GM21825 (cell line): ENCODE measurements at regions not wholly inside any gene's neighbourhood (a gene's known extent, or its start where the extent isn't known, plus 50 kb on each side); places are given as distances from the start of the nearest gene placed in this dataset.
A peak's percentile ranks its signal among the peaks of the same experiment; 100 is the strongest.

Source experiments
- ATAC-seq: cut with Tn5 transposase; IDR thresholded peaks from one replicate; pipeline ENCODE4 v1.9.1; 2021; ENCODE audit warnings: mild to moderate bottlenecking, moderate library complexity; ENCODE audit not compliant: unreplicated experiment

- no peak for ATAC-seq
Measured at GRCh38 chr13:33691980-33692379, 126.0 kb upstream of the RFC3 start.

DNA sequence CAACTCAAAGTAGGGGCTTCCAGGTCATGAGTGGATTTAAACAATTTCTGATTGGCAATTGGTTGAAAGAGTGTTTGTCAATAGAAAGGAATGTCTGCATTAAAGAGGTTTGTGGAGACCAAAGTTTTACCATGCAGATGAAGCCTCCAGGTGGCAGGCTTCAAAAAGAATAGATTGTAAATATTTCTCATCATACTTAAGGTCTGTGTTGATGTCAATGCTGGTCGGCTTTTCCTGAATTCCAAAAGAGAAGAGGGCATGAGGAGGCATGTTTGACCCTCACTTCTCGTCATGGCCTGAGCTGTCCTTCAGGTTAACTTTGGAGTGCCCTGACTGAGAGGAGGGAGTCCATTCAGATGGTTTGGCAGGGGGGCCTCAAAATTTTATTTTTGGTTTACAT, 125.4 kb upstream of the RFC3 start:
- no peak for ATAC-seq

GRCh38 chr13:33694546-33694945, 123.4 kb upstream of the RFC3 start:
- no peak for ATAC-seq

DNA sequence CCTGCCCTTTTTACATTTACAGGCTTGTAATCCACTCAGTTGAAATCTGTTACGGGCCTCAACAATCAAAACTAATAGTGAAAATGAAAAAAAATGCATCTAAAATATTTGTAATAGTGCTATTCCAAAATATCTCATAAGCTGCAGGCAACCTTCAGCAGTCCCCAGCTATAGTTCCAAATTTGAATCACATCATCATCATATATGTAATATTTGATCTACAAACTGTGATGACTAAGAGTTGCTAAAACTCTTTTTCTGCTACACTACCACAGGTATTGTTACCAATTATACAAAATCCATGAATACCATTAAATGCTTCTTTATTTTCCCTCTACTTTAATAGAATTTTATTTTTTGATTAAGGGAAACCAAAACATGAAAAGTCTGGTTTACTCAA, 121.4 kb upstream of the RFC3 start:
- no peak for ATAC-seq

- ATAC-seq: no peak
Measured at GRCh38 chr13:33697926-33698325, 120.0 kb upstream of the RFC3 start.

DNA sequence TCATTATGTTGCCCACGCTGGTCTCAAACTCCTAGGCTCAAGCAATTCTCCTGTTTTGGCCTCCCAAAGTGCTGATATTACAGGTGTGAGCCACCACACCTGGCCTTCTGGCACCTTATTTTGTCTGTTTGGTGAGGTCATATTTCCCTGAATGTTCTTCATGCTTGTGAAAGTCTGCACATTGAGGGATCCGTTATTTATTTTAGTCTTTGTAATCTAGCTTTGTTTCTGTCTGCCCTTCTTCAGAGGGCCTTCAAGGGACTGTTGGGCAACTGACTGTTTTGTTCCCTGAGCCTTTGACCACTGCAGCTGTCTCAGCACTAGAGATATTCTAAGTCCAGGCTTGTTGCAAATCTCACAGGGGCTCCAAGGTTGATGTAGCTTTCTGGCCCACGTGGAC, 110.5 kb upstream of the RFC3 start:
- ATAC-seq: no peak

DNA sequence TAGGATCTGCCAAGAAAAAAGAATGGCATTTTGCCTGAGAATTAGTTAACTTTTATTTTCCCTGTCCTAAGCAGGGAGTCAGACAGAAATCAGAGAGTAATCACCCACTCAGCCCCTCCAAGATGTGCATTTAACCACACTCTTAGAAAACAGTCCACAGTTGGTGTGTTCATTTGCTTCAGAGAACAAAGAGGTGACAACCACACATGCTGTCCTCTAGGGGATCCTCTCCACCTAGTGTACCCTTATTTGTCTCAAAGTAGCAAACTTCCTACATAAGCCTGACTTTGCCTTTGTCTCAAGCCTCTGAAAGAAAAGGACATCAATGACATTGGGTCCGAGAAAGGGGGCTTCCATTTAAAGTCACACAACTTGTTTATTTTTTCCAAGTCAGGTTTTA, 107.0 kb upstream of the RFC3 start:
- no peak for ATAC-seq

DNA sequence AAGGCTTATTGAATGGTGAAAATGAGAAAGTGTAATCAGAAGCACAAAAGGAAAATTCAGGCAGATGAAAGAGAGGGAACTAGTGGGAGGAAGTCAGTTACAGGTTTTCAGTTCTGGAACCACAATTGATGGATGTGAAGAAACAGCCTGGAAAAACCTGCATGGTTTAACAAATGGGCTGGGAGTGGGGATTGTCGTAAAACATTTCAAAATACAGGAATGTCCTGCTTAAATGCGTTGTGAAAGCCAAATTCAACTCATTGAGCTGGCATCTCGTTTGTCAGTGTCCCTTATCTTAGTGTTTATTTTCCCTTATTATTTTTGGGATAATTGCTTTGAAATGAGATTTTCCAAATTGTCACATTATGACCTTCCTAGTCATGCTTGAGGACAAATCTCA, 106.5 kb upstream of the RFC3 start:
- no peak for ATAC-seq

- ATAC-seq: no peak
Measured at GRCh38 chr13:33717775-33718174, 100.2 kb upstream of the RFC3 start.

DNA sequence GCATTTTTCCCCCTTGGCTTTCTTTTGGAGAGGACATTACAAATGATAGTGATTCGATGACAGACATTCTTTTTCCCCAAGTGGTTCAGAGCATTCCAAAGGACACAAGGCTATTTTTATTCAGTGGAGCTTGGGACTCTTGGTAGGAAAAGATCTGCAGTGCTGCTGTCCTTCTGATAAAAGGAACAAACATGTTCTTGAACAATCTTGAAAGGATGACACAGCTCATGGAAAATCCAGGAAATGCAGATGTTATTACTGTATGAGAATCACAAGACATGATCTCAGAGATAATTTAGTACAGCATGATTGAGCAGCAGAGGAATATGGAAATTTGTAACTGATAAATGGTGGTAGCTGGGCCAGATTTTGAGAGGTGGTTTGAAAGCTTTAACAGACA, 96.2 kb upstream of the RFC3 start:
- no peak for ATAC-seq

DNA sequence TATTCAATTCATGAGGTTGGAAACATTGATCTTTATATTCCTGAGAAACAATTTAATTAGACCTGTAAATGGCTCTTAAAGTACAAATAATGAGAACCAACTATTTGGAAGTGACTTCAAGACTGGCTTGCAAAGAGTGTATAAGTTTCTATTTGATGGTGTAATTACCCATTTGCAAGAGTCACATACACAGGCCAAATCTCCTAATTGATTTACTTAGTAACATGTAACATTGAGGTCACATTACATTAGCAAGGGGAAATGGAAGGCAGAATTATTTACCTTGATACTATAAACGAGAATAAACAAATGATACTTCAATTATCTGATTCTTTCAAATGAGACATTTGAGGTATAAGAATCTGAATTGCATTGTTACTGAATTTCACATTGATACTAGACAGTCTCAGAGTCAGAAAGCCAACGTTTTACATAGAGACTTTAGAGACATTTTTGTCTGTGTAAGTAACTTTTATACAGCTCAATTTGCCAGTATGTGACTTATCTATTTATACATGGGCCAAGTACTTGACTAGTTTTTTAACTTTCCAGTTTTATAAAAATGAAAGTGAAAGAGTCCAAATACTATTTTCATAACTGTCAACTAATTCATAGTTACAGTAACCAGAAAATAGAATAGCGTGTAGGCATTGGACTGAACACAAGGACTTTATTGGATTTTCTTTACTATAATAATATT, 95.6 kb upstream of the RFC3 start:
- no peak for ATAC-seq

- ATAC-seq: no peak
Measured at GRCh38 chr13:33723365-33723764, 94.6 kb upstream of the RFC3 start.

DNA sequence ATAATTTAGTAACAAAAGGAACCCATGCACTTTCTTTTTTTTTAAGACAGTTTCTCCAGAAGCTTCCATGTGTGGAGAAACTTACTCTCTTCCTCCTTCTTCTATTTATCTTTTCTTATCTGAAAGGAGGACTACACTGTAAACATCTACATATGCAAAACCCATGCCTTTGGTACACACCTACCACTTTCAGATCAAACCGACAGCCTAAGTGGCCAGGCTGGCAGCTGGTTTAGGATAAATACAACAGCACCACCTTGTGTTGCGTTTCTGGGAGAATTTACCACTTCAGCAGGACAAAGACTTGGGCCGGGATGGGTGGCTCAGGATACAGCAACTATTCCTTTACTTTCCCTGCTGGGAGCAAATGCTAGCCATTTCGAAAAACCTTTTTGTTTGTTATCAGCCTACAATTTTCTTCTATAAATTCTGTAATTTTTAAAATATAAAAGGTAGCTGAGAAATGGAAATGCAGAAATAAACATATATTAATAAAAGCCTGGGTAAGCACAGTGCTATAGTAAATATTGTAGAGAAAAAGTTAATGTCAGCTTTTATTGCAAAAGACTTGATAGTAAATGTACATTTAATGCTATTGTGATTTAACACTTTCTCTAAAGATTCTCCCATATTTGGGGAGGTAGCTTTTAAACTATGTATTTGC, 94.0 kb upstream of the RFC3 start:
- peak; percentile 64 for ATAC-seq

DNA sequence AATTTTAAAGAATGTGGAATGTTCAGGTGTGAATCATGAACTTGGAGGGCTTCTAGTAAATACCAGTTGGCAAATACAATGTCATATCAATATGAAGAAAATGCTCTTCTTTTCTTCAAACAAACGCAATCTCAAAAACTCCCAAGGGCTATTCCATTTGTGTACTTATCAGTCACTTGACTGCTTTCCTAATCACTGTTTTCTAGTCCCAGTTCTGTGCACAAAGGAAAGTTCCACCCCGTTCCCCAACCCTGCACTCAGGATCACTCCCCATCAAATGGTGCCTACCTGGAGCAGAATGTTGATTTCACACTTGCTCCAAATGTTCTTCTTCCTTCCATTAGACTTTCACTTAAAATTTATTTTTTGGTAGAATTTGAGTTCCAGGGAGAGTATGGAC, 92.6 kb upstream of the RFC3 start:
- ATAC-seq: no peak

GRCh38 chr13:33727297-33728083, 90.5 kb upstream of the RFC3 start:
- no peak for ATAC-seq

DNA sequence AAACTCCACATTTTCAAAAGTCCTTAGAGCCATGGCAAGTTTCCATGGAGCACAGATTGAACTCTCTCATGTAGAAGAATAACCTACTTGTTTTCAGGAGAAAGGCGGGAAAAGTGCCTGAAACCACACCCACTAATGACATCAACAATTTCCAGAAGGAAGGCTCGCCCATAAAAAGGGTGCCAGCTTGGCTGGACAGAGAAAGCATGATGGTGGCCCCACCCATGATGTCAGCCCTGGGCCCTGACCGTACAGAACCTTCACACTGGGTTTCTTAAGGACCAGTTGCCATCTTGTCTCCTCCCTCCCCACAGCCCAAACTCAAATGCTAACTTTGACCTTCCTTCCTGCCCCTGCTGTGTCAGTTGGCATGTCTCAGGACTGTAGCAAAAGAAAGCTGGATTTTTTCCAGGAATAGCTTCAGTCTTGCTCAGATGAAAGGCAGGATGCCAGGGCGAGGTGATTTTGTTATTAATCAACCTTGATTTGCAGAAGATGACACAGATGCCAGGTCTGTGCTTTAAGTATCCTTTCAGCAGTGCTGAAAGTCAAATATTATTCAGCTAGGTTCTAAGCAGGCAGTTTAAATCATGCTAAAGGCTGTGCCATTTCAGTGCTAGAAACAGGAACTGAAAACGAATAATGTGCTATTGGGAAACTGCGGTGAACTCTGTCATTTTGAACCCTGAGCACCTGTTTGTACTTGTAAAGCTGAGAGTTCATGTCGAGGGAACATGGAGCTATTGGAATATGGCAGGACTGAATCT, 89.5 kb upstream of the RFC3 start:
- ATAC-seq: peak; percentile 81

- no peak for ATAC-seq
Measured at GRCh38 chr13:33730147-33730546, 87.8 kb upstream of the RFC3 start.

- no peak for ATAC-seq
Measured at GRCh38 chr13:33730619-33731018, 87.3 kb upstream of the RFC3 start.

DNA sequence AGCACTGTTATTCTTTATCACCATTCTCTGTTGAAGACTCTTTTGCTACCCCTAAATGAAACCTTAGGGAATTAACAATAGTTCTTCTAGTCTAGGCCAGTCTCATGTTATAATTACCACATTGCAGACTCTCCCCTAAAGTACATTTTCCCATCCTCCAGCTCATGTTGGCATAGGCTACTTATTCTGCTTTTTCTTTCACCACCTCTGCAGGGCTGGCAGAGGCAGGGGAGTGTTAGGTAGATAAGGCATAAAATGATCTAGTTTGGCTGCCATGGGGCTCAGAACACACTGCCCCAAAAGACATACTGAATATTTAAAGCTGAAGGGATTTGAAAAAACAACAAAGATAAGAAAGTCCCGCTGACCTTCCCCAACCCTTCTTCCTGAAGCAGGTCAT, 82.7 kb upstream of the RFC3 start:
- ATAC-seq: no peak

GRCh38 chr13:33739254-33739653, 78.7 kb upstream of the RFC3 start:
- ATAC-seq: no peak

DNA sequence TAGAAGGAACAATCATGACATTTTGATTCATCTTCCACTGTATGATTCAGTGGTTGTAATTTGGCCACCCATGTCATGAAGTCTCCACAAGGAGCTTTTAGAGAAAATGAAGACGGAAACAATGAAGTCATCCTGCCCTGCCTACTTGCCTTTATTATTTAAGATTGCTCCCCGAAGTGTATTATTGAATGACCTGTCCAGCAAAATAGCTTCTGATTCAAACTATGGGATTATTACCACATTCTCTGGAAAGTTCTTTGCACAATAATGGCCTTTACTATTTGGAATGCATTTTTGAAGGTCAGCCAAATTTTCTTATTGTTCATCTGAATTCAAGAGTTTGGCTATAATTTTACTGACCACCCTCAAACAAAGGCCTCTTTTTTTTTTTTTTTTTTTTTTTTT, 77.8 kb upstream of the RFC3 start:
- no peak for ATAC-seq
